ENCODE measurements at regions not wholly inside any gene's neighbourhood (a gene's known extent, or its start where the extent isn't known, plus 50 kb on each side); places are given as distances from the start of the nearest gene placed in this dataset.
"Not testable (repeated sequence)": the region's sequence is repeated elsewhere in the genome, so short reads cannot be mapped to it uniquely, and the experiment has no call there.

DNA sequence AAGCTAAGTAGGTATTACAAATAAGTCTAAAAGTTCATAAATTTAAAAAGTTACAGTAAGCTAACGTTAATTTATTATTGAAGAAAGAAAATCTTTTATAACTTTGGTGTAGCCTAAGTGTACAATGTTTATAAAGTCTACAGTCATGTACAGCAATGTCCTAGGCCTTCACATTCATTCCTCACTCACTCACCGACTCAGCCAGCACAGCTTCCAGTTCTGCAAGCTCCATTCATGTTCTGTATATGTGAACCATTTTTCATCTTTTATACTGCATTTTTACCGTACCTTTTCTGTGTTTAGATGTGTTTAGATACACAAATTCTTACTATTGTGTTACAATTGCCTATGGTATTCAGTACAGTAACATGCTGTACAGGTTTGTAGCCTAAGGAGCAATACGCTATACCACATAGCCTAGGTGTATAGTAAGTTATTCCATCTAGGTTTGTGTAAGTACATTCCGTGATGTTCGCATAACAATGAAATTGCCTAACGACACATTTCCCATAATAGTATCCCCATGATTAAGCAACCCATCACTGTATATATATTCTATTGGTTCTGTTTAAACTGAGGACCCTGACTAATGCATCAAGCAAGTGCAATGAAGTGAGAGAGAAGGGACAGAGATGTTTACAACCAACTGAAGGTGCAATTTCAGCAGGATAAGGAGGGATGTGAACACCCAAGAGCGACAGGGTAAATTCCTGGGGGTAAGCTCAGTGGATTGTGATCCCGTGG lies 88.9 kb upstream of the TRIO start:
- DNase-seq: no peak

DNA sequence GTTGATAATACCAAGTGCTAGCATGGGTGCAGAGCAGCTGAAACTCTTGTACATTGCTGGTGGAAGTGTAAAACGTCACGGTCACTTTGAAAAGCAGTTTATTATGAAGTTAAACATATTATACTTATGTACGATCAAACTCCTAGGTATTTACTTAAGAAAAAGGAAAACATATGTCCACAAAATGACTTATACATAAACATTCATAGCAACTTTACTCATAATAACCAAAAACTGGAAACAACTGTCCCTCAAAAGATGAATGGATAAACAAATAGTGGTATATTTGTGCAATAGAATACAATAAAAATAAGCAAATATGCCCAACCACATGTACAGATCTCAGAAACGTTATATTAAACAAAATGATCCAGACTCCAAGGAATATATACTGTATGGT lies 92.3 kb upstream of the TRIO start:
- DNase-seq: no peak

- no peak for DNase-seq
Observed at GRCh38 chr5:14048434-14048833, 94.7 kb upstream of the TRIO start.

DNA sequence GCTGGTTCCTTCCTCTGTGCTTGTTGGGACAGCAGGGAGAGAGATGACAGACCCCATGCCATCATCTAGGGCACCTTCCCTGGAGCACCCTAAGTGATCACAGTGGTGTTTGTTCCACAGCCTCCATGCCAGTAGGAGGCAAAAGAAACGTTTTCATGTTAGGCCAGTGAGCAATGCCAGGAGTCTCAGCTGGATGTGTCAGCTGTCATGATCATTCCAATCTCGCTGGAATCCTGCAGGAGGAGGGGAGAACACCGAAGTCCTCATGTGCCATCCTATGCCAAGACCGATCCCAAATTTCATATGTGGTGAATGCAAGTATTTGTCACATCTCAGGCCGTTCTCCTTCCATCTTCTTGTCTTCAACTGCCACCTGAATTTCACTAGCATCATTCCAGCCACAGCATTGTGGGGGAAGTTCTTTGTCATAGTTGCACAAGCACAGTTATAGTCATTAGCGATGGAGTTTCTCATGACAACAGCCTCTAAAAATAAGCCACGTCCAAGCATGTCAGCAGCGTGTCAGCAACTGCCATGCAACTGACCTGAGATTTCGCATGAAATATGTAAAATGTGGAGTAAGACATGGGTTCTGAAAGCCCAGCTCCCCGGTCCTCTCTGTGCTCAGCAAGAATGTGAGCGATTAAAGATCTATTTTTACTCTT lies 97.2 kb upstream of the DNAH5 start:
- no peak for DNase-seq

GRCh38 chr5:14040542-14040941 lies 96.1 kb upstream of the DNAH5 start:
- no peak for DNase-seq

- no peak for DNase-seq
Observed at GRCh38 chr5:14039576-14039975, 95.1 kb upstream of the DNAH5 start.

- DNase-seq: no peak
Observed at GRCh38 chr5:14039063-14039462, 94.6 kb upstream of the DNAH5 start.

DNA sequence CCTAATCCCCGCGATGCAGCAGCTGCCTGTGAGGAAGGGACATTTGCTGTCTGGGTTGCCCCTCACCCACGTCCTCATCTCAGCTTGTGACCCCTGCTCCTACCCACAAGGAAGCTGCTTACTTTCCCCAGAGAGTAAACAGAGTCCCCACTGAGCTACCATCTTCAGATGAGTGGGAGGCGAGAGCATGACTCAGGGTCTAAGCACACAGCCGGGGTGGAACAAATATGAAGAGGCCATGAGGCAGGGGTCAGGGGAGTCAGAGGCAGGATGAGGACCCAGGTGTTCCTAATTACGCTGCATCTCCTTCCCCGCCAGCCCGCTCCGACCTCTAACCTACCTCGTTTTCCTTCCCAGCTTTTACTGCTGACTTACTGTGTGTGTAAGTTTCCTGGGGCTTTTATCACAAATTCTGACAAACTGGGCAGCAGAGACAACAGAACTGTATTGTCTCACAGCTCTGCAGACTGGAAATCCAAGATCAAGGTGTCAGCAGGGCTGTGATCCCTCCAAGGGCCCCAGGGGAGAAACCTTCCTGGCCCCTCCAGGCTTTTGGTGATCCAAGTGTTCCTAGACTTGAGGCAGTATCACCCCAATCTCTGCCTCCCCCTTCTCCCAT lies 94.0 kb upstream of the DNAH5 start:
- no peak for DNase-seq

DNA sequence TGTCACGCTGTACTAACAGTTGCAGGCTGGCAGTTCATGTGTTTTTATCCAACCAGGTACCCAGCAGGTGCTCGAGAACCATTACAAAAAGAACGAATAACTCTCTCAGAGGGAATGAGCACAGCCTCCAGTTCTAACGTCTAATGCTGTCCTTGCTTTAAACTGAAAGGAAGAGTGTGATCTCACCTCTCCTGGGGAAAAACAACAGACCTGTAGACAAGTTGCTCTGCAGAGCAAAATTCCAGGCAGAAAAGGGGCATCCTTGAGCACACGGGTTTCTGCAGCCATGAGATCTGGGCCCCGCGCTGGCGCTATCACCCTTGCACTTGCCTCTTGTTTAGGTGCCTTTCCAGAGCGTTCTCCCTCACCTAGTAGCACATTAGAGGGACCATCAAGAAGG lies 92.5 kb upstream of the DNAH5 start:
- DNase-seq: no peak

DNA sequence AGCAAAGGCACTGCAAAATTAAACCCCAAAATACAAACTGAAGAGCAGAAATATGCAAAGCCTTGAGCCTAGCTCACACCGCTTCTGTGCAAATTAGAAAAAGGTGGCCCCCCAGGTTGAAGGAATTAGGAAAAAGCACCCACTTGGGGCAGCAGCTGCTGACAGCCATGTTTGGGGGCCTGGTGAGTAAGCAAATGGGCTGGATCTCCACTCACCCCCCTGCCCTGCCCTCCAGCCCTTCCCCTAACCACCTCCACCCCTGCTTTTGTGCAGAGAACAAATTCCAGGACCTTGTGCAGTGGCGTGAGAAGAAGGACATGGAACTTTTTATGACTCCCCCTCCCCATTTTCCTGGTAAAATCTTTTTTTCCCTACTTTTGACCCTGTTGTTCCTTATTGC lies 92.0 kb upstream of the DNAH5 start:
- no peak for DNase-seq

GRCh38 chr5:14035859-14036503 lies 91.5 kb upstream of the DNAH5 start:
- DNase-seq: no peak

- no peak for DNase-seq
Observed at GRCh38 chr5:14034963-14035362, 90.5 kb upstream of the DNAH5 start.

- no peak for DNase-seq
Observed at GRCh38 chr5:14032918-14033317, 88.4 kb upstream of the DNAH5 start.

DNA sequence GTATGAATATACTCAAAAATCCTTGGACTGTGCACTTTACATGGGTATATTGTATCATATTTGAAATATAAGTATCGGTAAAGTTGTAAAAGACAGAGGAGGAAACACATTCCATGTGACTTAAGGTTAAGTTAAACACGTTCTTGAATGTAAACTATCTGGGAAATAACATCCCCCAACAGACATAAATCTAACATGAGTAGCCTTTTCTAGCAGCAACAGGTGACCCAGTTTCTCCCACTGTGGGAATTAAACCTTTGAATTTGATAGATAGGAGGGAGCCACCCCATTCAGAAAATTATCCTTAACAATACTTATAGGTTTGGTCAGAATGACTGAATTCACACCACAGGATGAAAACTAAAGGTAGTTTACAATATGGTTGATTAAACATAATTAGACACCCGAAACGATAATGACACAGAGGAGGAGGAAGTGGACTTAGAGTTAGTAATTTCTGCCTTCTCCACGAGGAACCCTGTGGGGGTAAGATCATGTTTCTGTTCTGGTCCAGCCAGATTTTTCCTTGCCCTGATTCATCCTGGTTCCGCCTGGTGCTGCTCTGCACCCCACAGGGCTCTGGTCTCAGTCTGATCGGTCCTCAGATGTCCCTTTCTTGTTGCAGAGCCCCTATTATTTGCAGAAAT lies 84.6 kb upstream of the DNAH5 start:
- no peak for DNase-seq

DNA sequence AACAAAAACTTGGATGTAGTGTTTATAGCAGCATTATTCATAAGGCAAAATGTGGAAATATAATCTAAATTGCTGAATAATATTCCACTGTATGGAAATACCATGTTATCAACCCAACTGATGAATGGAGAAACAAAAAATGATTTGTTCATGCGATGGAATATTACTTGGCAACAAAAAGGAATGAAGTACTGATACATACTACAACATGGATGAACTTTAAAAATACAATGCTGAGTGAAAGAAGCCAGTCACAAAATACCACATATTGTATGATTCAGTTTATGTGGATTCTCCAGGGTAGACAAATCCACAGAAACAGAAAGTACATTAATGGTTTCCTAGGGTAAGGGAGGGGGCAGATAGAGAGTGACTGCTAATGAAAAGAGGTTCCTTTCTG lies 83.7 kb upstream of the DNAH5 start:
- no peak for DNase-seq

- no peak for DNase-seq
Observed at GRCh38 chr5:14025569-14026286, 81.2 kb upstream of the DNAH5 start.

GRCh38 chr5:14022971-14023370 lies 78.5 kb upstream of the DNAH5 start:
- DNase-seq: no peak

DNA sequence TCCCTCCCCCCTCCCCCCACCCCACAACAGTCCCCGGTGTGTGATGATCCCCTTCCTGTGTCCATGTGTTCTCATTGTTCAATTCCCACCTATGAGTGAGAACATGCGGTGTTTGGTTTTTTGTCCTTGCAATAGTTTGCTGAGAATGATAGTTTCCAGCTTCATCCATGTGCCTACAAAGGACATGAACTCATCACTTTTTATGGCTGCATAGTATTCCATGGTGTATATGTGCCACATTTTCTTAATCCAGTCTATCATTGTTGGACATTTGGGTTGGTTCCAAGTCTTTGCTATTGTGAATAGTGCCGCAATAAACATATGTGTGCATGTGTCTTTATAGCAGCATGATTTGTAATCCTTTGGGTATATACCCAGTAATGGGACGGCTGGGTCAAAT lies 76.5 kb upstream of the DNAH5 start:
- DNase-seq: not testable (repeated sequence)

- no peak for DNase-seq
Observed at GRCh38 chr5:14019768-14020290, 75.3 kb upstream of the DNAH5 start.

- no peak for DNase-seq
Observed at GRCh38 chr5:14017904-14018303, 73.4 kb upstream of the DNAH5 start.

DNA sequence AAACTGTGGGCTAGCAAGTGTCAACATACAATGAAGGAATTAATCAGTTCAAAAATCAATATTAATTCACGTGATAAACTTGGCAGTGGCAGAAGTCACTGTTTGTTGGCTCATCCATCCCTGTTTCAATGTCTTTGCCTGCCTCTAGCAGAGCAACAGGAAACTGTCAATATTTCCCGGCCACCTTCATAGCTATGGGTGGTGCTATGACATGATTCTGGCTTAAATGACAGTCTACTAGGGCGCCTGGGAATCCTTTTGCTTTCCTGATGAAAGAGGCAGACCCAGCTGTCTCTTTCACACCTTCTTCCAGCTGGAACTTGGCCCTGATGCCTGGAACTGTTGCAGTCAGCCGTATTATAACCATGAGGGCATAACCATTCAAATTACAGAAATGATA lies 72.1 kb upstream of the DNAH5 start:
- no peak for DNase-seq

Measured in stimulated activated CD8-positive, alpha-beta memory T cell treated with anti-CD3 and anti-CD28 coated beads, Interleukin-4, amount 100 ng/mL, for 48 hours (primary cell).